ENCODE measurements at regions not wholly inside any gene's neighbourhood (a gene's known extent, or its start where the extent isn't known, plus 50 kb on each side); places are given as distances from the start of the nearest gene placed in this dataset.

GRCh38 chr13:26465954-26466353 lies 91.5 kb upstream of the WASF3 start:
- Histone ChIP-seq H3K36me3 (ENCODE audit: insufficient read depth, low read length) (no peaks in the 10 kb centered on the region), H3K9me3 (ENCODE audit: low read depth, low read length) (no peaks in the 10 kb centered on the region), H3K4me3 (no peak overlapping the region), H3K27ac (no peak overlapping the region), H3K9ac (ENCODE audit: insufficient read length) (no peak overlapping the region)
- TF ChIP-seq POLR2AphosphoS5 (IDR thresholded peaks at IDR 0.05; ENCODE audit: borderline replicate concordance, low read depth, low read length) = no peak
- TF ChIP-seq FOXP2 (optimal IDR thresholded peaks at IDR 0.05; ENCODE audit: control extremely low read depth, extremely low read length, insufficient read depth) = no peak
- TF ChIP-seq EZH2 (IDR thresholded peaks at IDR 0.05) = no peak
- DNase-seq (ENCODE audit: low read depth, low spot score) = no peak

- TF ChIP-seq FOXP2 (optimal IDR thresholded peaks at IDR 0.05; ENCODE audit: control extremely low read depth, extremely low read length, insufficient read depth) (no peak), EZH2 (IDR thresholded peaks at IDR 0.05) (no peak), POLR2AphosphoS5 (IDR thresholded peaks at IDR 0.05; ENCODE audit: borderline replicate concordance, low read depth, low read length) (no peak)
- Histone ChIP-seq H3K9ac (ENCODE audit: insufficient read length) (no peak overlapping the region), H3K9me3 (ENCODE audit: low read depth, low read length) (no peaks in the 10 kb centered on the region), H3K36me3 (ENCODE audit: insufficient read depth, low read length) (no peaks in the 10 kb centered on the region), H3K27ac (no peak overlapping the region), H3K4me3 (no peak overlapping the region)
- no peak for DNase-seq (ENCODE audit: low read depth, low spot score)
Observed at GRCh38 chr13:26468265-26468801, 89.2 kb upstream of the WASF3 start.

- Histone ChIP-seq H3K9me3 (ENCODE audit: low read depth, low read length) (no peaks in the 10 kb centered on the region), H3K27ac (no peak overlapping the region), H3K9ac (ENCODE audit: insufficient read length) (no peak overlapping the region), H3K4me3 (no peak overlapping the region), H3K36me3 (ENCODE audit: insufficient read depth, low read length) (no peaks in the 10 kb centered on the region)
- no peak for TF ChIP-seq EZH2 (IDR thresholded peaks at IDR 0.05)
- TF ChIP-seq POLR2AphosphoS5 (IDR thresholded peaks at IDR 0.05; ENCODE audit: borderline replicate concordance, low read depth, low read length) = no peak
- TF ChIP-seq FOXP2 (optimal IDR thresholded peaks at IDR 0.05; ENCODE audit: control extremely low read depth, extremely low read length, insufficient read depth) = no peak
- DNase-seq (ENCODE audit: low read depth, low spot score) = no peak
Observed at GRCh38 chr13:26469602-26470001, 87.9 kb upstream of the WASF3 start.

GRCh38 chr13:26471807-26472206 lies 85.7 kb upstream of the WASF3 start:
- no peaks in the 10 kb centered on the region for H3K9me3 ChIP-seq (ENCODE audit: low read depth, low read length)
- DNase-seq (ENCODE audit: low read depth, low spot score) = no peak
- H3K27ac ChIP-seq = no peak overlapping the region
- TF ChIP-seq FOXP2 (optimal IDR thresholded peaks at IDR 0.05; ENCODE audit: control extremely low read depth, extremely low read length, insufficient read depth) (no peak), EZH2 (IDR thresholded peaks at IDR 0.05) (no peak), POLR2AphosphoS5 (IDR thresholded peaks at IDR 0.05; ENCODE audit: borderline replicate concordance, low read depth, low read length) (no peak)
- no peaks in the 10 kb centered on the region for H3K36me3 ChIP-seq (ENCODE audit: insufficient read depth, low read length)
- no peak overlapping the region for H3K4me3 ChIP-seq
- H3K9ac ChIP-seq (ENCODE audit: insufficient read length) = no peak overlapping the region

- DNase-seq (ENCODE audit: low read depth, low spot score) = no peak
- H3K4me3 ChIP-seq = no peak overlapping the region
- no peak overlapping the region for H3K27ac ChIP-seq
- no peaks in the 10 kb centered on the region for H3K9me3 ChIP-seq (ENCODE audit: low read depth, low read length)
- TF ChIP-seq EZH2 (IDR thresholded peaks at IDR 0.05) (no peak), FOXP2 (optimal IDR thresholded peaks at IDR 0.05; ENCODE audit: control extremely low read depth, extremely low read length, insufficient read depth) (no peak)
- no peaks in the 10 kb centered on the region for H3K36me3 ChIP-seq (ENCODE audit: insufficient read depth, low read length)
- no peak overlapping the region for H3K9ac ChIP-seq (ENCODE audit: insufficient read length)
Observed at GRCh38 chr13:26473571-26474230, 83.8 kb upstream of the WASF3 start.

- no peak overlapping the region for H3K4me3 ChIP-seq
- no peak for TF ChIP-seq POLR2AphosphoS5 (IDR thresholded peaks at IDR 0.05; ENCODE audit: borderline replicate concordance, low read depth, low read length)
- TF ChIP-seq EZH2 (IDR thresholded peaks at IDR 0.05) = no peak
- no peak for TF ChIP-seq FOXP2 (optimal IDR thresholded peaks at IDR 0.05; ENCODE audit: control extremely low read depth, extremely low read length, insufficient read depth)
- H3K9ac ChIP-seq (ENCODE audit: insufficient read length) = no peak overlapping the region
- no peak overlapping the region for H3K27ac ChIP-seq
- H3K9me3 ChIP-seq (ENCODE audit: low read depth, low read length) = no peaks in the 10 kb centered on the region
- DNase-seq (ENCODE audit: low read depth, low spot score) = no peak
- no peaks in the 10 kb centered on the region for H3K36me3 ChIP-seq (ENCODE audit: insufficient read depth, low read length)
Observed at GRCh38 chr13:26474286-26474685, 83.2 kb upstream of the WASF3 start.

GRCh38 chr13:26475176-26476110 lies 82.0 kb upstream of the WASF3 start:
- H3K36me3 ChIP-seq (ENCODE audit: insufficient read depth, low read length) = no peaks in the 10 kb centered on the region
- H3K4me3 ChIP-seq = no peak overlapping the region
- no peak for DNase-seq (ENCODE audit: low read depth, low spot score)
- H3K9ac ChIP-seq (ENCODE audit: insufficient read length) = no peak overlapping the region
- H3K27ac ChIP-seq = no peak overlapping the region
- TF ChIP-seq EZH2 (IDR thresholded peaks at IDR 0.05) = no peak
- no peak for TF ChIP-seq FOXP2 (optimal IDR thresholded peaks at IDR 0.05; ENCODE audit: control extremely low read depth, extremely low read length, insufficient read depth)
- TF ChIP-seq POLR2AphosphoS5 (IDR thresholded peaks at IDR 0.05; ENCODE audit: borderline replicate concordance, low read depth, low read length) = no peak
- no peaks in the 10 kb centered on the region for H3K9me3 ChIP-seq (ENCODE audit: low read depth, low read length)

GRCh38 chr13:26476111-26476781 lies 81.2 kb upstream of the WASF3 start:
- no peak overlapping the region for H3K9ac ChIP-seq (ENCODE audit: insufficient read length)
- H3K36me3 ChIP-seq (ENCODE audit: insufficient read depth, low read length) = no peaks in the 10 kb centered on the region
- H3K4me3 ChIP-seq = no peak overlapping the region
- no peak overlapping the region for H3K27ac ChIP-seq
- no peak for DNase-seq (ENCODE audit: low read depth, low spot score)
- no peaks in the 10 kb centered on the region for H3K9me3 ChIP-seq (ENCODE audit: low read depth, low read length)
- TF ChIP-seq EZH2 (IDR thresholded peaks at IDR 0.05) (no peak), FOXP2 (optimal IDR thresholded peaks at IDR 0.05; ENCODE audit: control extremely low read depth, extremely low read length, insufficient read depth) (no peak), POLR2AphosphoS5 (IDR thresholded peaks at IDR 0.05; ENCODE audit: borderline replicate concordance, low read depth, low read length) (no peak)
